ENCODE measurements at regions not wholly inside any gene's neighbourhood (a gene's known extent, or its start where the extent isn't known, plus 50 kb on each side); places are given as distances from the start of the nearest gene placed in this dataset.

DNA sequence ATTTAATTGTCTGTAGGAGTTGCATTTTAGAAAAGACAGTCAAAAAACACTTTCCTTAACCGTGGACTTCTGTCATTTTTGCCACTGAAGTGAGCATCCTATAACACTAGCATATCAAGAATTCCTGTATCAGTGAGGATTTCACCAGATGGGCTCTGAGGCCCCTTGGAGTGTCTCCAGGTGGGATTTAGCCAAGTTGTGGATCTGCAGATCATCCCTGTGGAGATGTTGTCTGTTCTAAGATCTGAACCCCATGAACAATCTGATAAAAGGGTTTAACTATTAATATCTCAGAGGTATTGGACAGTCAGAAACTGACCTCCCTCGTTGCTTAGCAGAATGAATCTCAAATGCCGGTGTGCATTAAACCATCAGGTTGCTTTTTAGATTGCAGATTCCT, 165.0 kb upstream of the SRRM4 start:
- no peaks in the 10 kb centered on the region for H3K4me1 ChIP-seq
- no peaks in the 10 kb centered on the region for H3K36me3 ChIP-seq
- 60 to 70% methylated on average over 3 of the region's 3 CpGs for WGBS, 2 donors
- no peak overlapping the region for H3K4me3 ChIP-seq
- TF ChIP-seq, protein P1, sequence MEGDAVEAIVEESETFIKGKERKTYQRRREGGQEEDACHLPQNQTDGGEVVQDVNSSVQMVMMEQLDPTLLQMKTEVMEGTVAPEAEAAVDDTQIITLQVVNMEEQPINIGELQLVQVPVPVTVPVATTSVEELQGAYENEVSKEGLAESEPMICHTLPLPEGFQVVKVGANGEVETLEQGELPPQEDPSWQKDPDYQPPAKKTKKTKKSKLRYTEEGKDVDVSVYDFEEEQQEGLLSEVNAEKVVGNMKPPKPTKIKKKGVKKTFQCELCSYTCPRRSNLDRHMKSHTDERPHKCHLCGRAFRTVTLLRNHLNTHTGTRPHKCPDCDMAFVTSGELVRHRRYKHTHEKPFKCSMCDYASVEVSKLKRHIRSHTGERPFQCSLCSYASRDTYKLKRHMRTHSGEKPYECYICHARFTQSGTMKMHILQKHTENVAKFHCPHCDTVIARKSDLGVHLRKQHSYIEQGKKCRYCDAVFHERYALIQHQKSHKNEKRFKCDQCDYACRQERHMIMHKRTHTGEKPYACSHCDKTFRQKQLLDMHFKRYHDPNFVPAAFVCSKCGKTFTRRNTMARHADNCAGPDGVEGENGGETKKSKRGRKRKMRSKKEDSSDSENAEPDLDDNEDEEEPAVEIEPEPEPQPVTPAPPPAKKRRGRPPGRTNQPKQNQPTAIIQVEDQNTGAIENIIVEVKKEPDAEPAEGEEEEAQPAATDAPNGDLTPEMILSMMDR (IDR thresholded peaks at IDR 0.05), result no peak
- no peak overlapping the region for H3K27ac ChIP-seq
- DNase-seq (no peak), ATAC-seq (no peak)
- intact Hi-C loops (cut with DNase I), result no loop called here
- peaks cover 0 to 9% (median 0%) of the 10 kb centered on the region in 11 donors for H3K9me3 ChIP-seq
- H3K27me3 ChIP-seq, result peaks cover 0 to 18% (median 3%) of the 10 kb centered on the region in 7 donors

DNA sequence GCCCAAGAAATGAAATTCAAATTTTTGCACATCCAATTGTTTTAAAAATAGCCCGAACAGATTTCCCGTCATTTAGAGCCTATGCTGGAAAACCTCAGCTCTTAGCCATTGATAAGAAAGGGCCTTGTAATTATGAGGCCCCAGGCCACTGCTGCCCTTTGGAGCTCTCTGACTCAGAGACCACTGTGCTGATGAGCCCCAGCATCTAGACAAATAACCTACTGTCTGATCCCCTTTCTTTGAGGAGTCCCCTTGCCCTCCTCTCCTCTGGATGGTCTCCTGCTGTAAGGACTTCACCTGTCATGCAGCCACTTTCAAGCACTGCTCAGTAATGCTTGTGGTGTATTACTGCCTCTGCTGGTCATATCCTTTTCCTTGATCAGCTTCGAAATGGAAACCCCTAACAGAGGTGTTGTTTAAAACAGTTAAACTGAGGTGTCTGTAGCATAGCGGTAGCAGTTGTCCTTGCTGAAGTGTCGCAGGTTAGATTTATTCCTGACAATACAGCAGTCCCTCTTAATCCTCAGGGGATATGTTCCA, 159.9 kb upstream of the SRRM4 start:
- intact Hi-C loops (cut with DNase I), result no loop called here
- no peak for ATAC-seq
- Histone ChIP-seq H3K4me1 (no peaks in the 10 kb centered on the region), H3K27me3 (peaks cover 0 to 18% (median 6%) of the 10 kb centered on the region in 7 donors), H3K9me3 (peaks cover 0 to 25% (median 3%) of the 10 kb centered on the region in 11 donors), H3K4me3 (no peak overlapping the region), H3K36me3 (no peaks in the 10 kb centered on the region), H3K27ac (no peak overlapping the region)
- DNase-seq, result no peak
- WGBS, 2 donors, result 63 to 64% methylated on average over 5 of the region's 5 CpGs
- TF ChIP-seq, protein P1 (IDR thresholded peaks at IDR 0.05), result no peak

DNA sequence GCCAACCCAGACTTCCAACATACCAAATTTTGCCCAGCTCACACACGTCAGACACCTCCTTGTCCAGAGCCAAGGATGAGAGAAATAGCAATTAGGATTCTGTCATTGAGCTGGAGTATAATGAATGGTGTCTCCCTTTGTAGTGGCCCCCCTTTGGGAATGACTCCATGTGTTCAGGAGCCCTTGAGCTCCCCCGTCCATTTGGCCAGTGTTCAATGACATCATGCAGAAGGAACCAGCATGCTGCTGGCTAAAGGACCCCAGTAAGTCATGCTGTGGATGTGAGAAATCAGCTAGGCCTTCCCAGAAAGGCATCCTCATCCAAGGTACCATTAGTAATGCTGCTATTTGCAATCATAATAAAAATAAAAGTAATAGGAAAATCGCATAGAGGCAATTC, 158.8 kb upstream of the SRRM4 start:
- Histone ChIP-seq H3K27me3 (peaks cover 0 to 18% (median 6%) of the 10 kb centered on the region in 7 donors), H3K36me3 (no peaks in the 10 kb centered on the region), H3K4me1 (no peaks in the 10 kb centered on the region), H3K27ac (no peak overlapping the region), H3K4me3 (no peak overlapping the region), H3K9me3 (peaks cover 0 to 21% (median 0%) of the 10 kb centered on the region in 11 donors)
- no peak for DNase-seq
- intact Hi-C loops (cut with DNase I), result no loop called here
- TF ChIP-seq, protein P1 (IDR thresholded peaks at IDR 0.05), result no peak
- WGBS, 2 donors, result 67 to 77% methylated on average over 3 of the region's 3 CpGs
- ATAC-seq, result no peak

DNA sequence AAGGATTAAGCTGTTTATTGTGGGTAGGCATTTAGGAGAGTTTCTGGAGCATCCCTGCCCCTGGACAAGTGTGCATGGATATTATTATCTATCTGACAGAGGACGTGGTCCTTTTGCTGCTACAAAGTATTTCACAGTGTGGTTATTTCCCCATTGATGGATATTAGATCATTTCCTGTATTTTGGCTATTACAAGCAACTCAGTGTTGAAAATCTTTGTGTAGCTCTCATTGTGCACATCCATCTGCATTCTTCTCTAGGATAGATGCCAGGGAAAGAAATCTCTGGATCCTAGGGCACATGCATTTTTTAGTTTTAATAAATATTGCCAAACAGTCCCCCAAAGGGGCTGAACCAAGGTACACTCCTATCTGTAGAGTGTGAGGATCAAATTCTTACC, 154.3 kb upstream of the SRRM4 start:
- 21 to 31% methylated on average over 1 of the region's 1 CpG for WGBS, 2 donors
- ATAC-seq (no peak), DNase-seq (no peak)
- intact Hi-C loops (cut with DNase I), result no loop called here
- H3K4me1 ChIP-seq, result no peaks in the 10 kb centered on the region
- peaks cover 0 to 21% (median 0%) of the 10 kb centered on the region in 11 donors for H3K9me3 ChIP-seq
- H3K27me3 ChIP-seq, result peaks cover 0 to 10% (median 5%) of the 10 kb centered on the region in 7 donors
- no peaks in the 10 kb centered on the region for H3K36me3 ChIP-seq
- H3K4me3 ChIP-seq, result no peak overlapping the region
- H3K27ac ChIP-seq, result no peak overlapping the region
- TF ChIP-seq, protein P1 (IDR thresholded peaks at IDR 0.05), result no peak
